CD8-positive, alpha-beta memory T cell (primary cell): ENCODE measurements at regions not wholly inside any gene's neighbourhood (a gene's known extent, or its start where the extent isn't known, plus 50 kb on each side); places are given as distances from the start of the nearest gene placed in this dataset.

ENCODE experiments used
- CTCF ChIA-PET: fragments of 350-600 bp; sonication (Branson Sonifier 250); formaldehyde crosslinking; loops from one replicate; lab custom pipeline; 2021; ENCODE audit warnings: antibody characterized with exemption; lab: Charles Lee
- POLR2A ChIA-PET: fragments of 350-600 bp; sonication (Branson Sonifier 250); formaldehyde crosslinking; loops from one replicate; lab custom pipeline; 2021; ENCODE audit warnings: antibody characterized with exemption; lab: Charles Lee
- DNase-seq, 5 donors: peaks; one replicate each; pipeline versions ENCODE4 v3.0.0 to v3.0.0-alpha.2; 2020 to 2022; ENCODE audit warnings: mixed read lengths in 1 of 5
- H3K27ac ChIP-seq: one replicate; pipeline ENCODE4 v1.7.0; 2013; ENCODE audit warnings: low read depth, mild to moderate bottlenecking, low read length, moderate library complexity
- H3K27me3 ChIP-seq: 2 replicates; pipeline ENCODE4 v1.7.0; 2013; ENCODE audit warnings: low read length, mild to moderate bottlenecking; ENCODE audit not compliant: insufficient read depth, poor library complexity, severe bottlenecking
- H3K36me3 ChIP-seq: 2 replicates; pipeline ENCODE4 v1.7.0; 2013; ENCODE audit warnings: mild to moderate bottlenecking, low read length, moderate library complexity; ENCODE audit not compliant: insufficient read depth
- H3K4me1 ChIP-seq: 2 replicates; pipeline ENCODE4 v1.7.0; 2013; ENCODE audit warnings: mild to moderate bottlenecking, low read length, moderate library complexity; ENCODE audit not compliant: insufficient read depth
- H3K4me3 ChIP-seq: 2 replicates; pipeline ENCODE4 v1.7.0; 2013; ENCODE audit warnings: mild to moderate bottlenecking, low read length
- H3K9me3 ChIP-seq: 2 replicates; pipeline ENCODE4 v1.7.0; 2013; ENCODE audit warnings: mild to moderate bottlenecking, low read length
- H3K27ac Mint-ChIP-seq, 8 donors: one replicate each; pipeline ENCODE4 v1.8.0; 2020 to 2021; ENCODE audit warnings: mixed read lengths in 8 of 8, mild to moderate bottlenecking in 6 of 8, inconsistent platforms in 3 of 8, moderate library complexity in 3 of 8
- H3K27me3 Mint-ChIP-seq, 2 donors: one replicate each; pipeline ENCODE4 v1.8.0; 2020 to 2021; ENCODE audit warnings: mixed read lengths in 2 of 2, mild to moderate bottlenecking in 1 of 2, moderate library complexity in 1 of 2
- H3K36me3 Mint-ChIP-seq, 3 donors: one replicate each; pipeline ENCODE4 v1.8.0; 2020 to 2021; ENCODE audit warnings: mixed read lengths in 3 of 3, inconsistent platforms in 1 of 3, mild to moderate bottlenecking in 1 of 3
- H3K4me1 Mint-ChIP-seq, 3 donors: one replicate each; pipeline ENCODE4 v1.8.0; 2020 to 2021; ENCODE audit warnings: mixed read lengths in 3 of 3, inconsistent platforms in 1 of 3, mild to moderate bottlenecking in 1 of 3
- H3K4me3 Mint-ChIP-seq, 7 donors: one replicate each; pipeline ENCODE4 v1.8.0; 2020 to 2021; ENCODE audit warnings: mixed read lengths in 7 of 7, mild to moderate bottlenecking in 6 of 7, moderate library complexity in 4 of 7, inconsistent platforms in 2 of 7
- H3K9me3 Mint-ChIP-seq, 5 donors: one replicate each; pipeline ENCODE4 v1.8.0; 2020 to 2022; ENCODE audit warnings: mixed read lengths in 5 of 5, mild to moderate bottlenecking in 3 of 5, moderate library complexity in 2 of 5, inconsistent platforms in 1 of 5

DNA sequence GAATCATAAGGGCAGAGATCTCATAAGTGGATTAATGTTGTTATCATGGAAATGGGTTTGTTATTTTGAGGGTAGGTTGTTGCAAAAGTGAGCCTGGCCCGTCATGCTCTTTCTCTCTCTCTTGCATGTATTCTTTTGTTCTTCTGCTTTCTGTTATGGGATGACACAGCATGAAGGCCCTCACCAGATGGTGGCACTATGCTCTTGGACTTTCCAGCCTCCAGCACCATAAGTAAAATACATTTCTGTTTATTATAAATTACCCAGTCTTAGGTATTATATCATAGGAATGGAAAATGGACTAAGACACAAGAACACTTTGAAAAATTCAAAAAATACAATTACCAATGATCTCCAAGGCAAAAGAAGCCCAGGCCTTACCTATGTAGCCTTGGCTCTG is 676.1 kb downstream of the PTPRU start:
- Mint-ChIP-seq H3K9me3 (peaks cover 0 to 3% (median 0%) of the 10 kb centered on the region in 5 donors), H3K4me3 (no peak overlapping the region), H3K36me3 (no peaks in the 10 kb centered on the region), H3K27me3 (peaks cover 5 to 53% of the 10 kb centered on the region in 2 donors), H3K27ac (no peak overlapping the region), H3K4me1 (no peaks in the 10 kb centered on the region)
- Histone ChIP-seq H3K27me3 (no peaks in the 10 kb centered on the region), H3K9me3 (no peaks in the 10 kb centered on the region), H3K36me3 (no peaks in the 10 kb centered on the region), H3K4me3 (no peak overlapping the region), H3K4me1 (no peaks in the 10 kb centered on the region), H3K27ac (no peak overlapping the region)
- DNase-seq: no peak
- ChIA-PET POLR2A (no interaction called here), CTCF (no interaction called here)

DNA sequence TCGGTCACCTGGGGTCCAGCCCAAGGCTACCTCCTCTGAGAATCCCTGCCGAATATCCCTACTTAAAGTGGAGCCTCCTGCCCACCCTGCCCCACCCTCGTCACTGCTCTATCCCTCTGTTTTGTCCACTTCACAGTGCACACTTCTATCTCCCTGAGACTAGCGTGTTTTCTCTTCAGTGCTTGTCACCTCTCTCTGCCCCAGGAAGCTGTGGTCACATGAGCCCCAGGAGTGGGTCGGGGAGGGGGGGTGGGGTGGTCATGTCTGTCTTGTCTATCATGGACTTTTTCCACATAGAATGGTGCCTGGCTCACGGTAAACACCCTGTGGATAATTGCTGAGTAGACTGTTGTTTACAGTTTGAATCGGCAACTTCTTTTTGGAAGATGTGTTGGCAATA is 673.6 kb downstream of the PTPRU start:
- ChIA-PET CTCF (no interaction called here), POLR2A (no interaction called here)
- Mint-ChIP-seq H3K27me3 (peaks cover 6 to 48% of the 10 kb centered on the region in 2 donors), H3K36me3 (no peaks in the 10 kb centered on the region), H3K4me3 (no peak overlapping the region), H3K4me1 (no peaks in the 10 kb centered on the region), H3K27ac (no peak overlapping the region), H3K9me3 (peaks cover 0 to 3% (median 0%) of the 10 kb centered on the region in 5 donors)
- Histone ChIP-seq H3K27ac (no peak overlapping the region), H3K36me3 (no peaks in the 10 kb centered on the region), H3K9me3 (no peaks in the 10 kb centered on the region), H3K4me1 (no peaks in the 10 kb centered on the region), H3K4me3 (no peak overlapping the region), H3K27me3 (no peaks in the 10 kb centered on the region)
- no peak for DNase-seq

DNA sequence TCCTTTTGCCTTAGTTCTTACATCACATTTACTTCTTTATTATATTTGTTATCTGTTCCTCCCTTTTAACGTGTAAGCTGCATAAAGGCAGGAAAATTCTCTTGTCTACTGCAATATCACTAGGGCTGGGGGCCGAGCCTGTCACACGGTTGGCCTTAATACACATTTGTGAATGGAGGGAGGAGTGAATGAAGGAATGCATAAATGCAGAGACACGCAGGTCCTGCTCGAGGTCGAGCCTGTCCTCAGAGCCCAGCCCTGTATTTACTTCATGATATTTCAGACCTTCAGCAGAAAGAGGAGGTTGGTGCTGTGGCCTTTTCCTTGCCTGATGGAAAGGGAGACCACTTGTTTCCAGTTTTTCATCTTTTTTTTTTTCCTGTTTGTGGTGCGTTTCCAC is 671.3 kb downstream of the PTPRU start:
- no peak overlapping the region for H3K4me3 Mint-ChIP-seq
- peaks cover 0 to 3% (median 0%) of the 10 kb centered on the region in 5 donors for H3K9me3 Mint-ChIP-seq
- H3K4me3 ChIP-seq: no peak overlapping the region
- H3K4me1 ChIP-seq: no peaks in the 10 kb centered on the region
- H3K4me1 Mint-ChIP-seq: no peaks in the 10 kb centered on the region
- peaks cover 2 to 42% of the 10 kb centered on the region in 2 donors for H3K27me3 Mint-ChIP-seq
- H3K36me3 ChIP-seq: no peaks in the 10 kb centered on the region
- no peaks in the 10 kb centered on the region for H3K36me3 Mint-ChIP-seq
- CTCF ChIA-PET: no interaction called here
- no peak overlapping the region for H3K27ac Mint-ChIP-seq
- no peak overlapping the region for H3K27ac ChIP-seq
- no peaks in the 10 kb centered on the region for H3K9me3 ChIP-seq
- no peak for DNase-seq
- POLR2A ChIA-PET: no interaction called here
- no peaks in the 10 kb centered on the region for H3K27me3 ChIP-seq

GRCh38 chr1:29906927-29907326 is 670.6 kb downstream of the PTPRU start:
- Mint-ChIP-seq H3K36me3 (no peaks in the 10 kb centered on the region), H3K4me1 (no peaks in the 10 kb centered on the region), H3K4me3 (no peak overlapping the region), H3K9me3 (no peaks in the 10 kb centered on the region), H3K27ac (no peak overlapping the region), H3K27me3 (peaks cover 4 to 36% of the 10 kb centered on the region in 2 donors)
- CTCF ChIA-PET: no interaction called here
- Histone ChIP-seq H3K4me1 (no peaks in the 10 kb centered on the region), H3K36me3 (no peaks in the 10 kb centered on the region), H3K4me3 (no peak overlapping the region), H3K9me3 (no peaks in the 10 kb centered on the region), H3K27me3 (no peaks in the 10 kb centered on the region), H3K27ac (no peak overlapping the region)
- POLR2A ChIA-PET: no interaction called here
- DNase-seq: no peak

GRCh38 chr1:29903548-29904166 is 667.3 kb downstream of the PTPRU start:
- no peaks in the 10 kb centered on the region for H3K36me3 ChIP-seq
- no peaks in the 10 kb centered on the region for H3K9me3 Mint-ChIP-seq
- H3K27me3 ChIP-seq: no peaks in the 10 kb centered on the region
- no peaks in the 10 kb centered on the region for H3K36me3 Mint-ChIP-seq
- no peaks in the 10 kb centered on the region for H3K4me1 Mint-ChIP-seq
- POLR2A ChIA-PET: no interaction called here
- no peak overlapping the region for H3K27ac Mint-ChIP-seq
- H3K9me3 ChIP-seq: no peaks in the 10 kb centered on the region
- peaks cover 4 to 20% of the 10 kb centered on the region in 2 donors for H3K27me3 Mint-ChIP-seq
- no peak overlapping the region for H3K4me3 Mint-ChIP-seq
- no peak for DNase-seq
- CTCF ChIA-PET: no interaction called here
- H3K4me3 ChIP-seq: no peak overlapping the region
- H3K4me1 ChIP-seq: no peaks in the 10 kb centered on the region
- H3K27ac ChIP-seq: no peak overlapping the region

- Histone ChIP-seq H3K27ac (no peak overlapping the region), H3K27me3 (no peaks in the 10 kb centered on the region), H3K9me3 (no peaks in the 10 kb centered on the region), H3K4me3 (no peak overlapping the region), H3K36me3 (no peaks in the 10 kb centered on the region), H3K4me1 (no peaks in the 10 kb centered on the region)
- Mint-ChIP-seq H3K9me3 (no peaks in the 10 kb centered on the region), H3K4me3 (no peak overlapping the region), H3K27me3 (peaks cover 6 to 22% of the 10 kb centered on the region in 2 donors), H3K36me3 (no peaks in the 10 kb centered on the region), H3K27ac (no peak overlapping the region), H3K4me1 (no peaks in the 10 kb centered on the region)
- no peak for DNase-seq
- ChIA-PET POLR2A (no interaction called here), CTCF (no interaction called here)
These were observed 665.5 kb downstream of the PTPRU start for GRCh38 chr1:29901624-29902325.

DNA sequence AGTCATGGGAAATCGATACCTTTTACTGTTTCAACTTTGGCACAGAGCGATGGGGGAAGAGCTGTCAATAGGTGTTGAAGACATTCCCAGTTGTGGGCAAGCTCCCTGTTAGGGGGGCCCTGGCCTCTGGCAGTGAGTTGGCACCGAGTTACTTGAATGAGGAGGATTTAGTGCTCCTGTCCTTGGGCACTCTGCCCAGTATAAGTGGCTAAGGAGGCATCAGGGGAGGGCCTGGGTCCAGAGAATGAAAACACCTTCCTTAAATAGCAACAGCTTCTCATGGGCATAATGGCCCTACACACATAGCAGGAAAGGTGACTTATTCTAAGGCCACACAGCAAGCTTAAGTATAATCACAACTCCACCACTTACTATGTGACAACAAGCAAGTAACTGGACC is 664.4 kb downstream of the PTPRU start:
- ChIA-PET CTCF (no interaction called here), POLR2A (no interaction called here)
- H3K36me3 ChIP-seq: no peaks in the 10 kb centered on the region
- H3K9me3 ChIP-seq: no peaks in the 10 kb centered on the region
- H3K36me3 Mint-ChIP-seq: no peaks in the 10 kb centered on the region
- H3K27ac Mint-ChIP-seq: no peak overlapping the region
- no peaks in the 10 kb centered on the region for H3K4me1 Mint-ChIP-seq
- H3K4me1 ChIP-seq: no peaks in the 10 kb centered on the region
- peaks cover 5 to 29% of the 10 kb centered on the region in 2 donors for H3K27me3 Mint-ChIP-seq
- H3K27me3 ChIP-seq: no peaks in the 10 kb centered on the region
- no peak overlapping the region for H3K4me3 ChIP-seq
- no peaks in the 10 kb centered on the region for H3K9me3 Mint-ChIP-seq
- H3K4me3 Mint-ChIP-seq: no peak overlapping the region
- H3K27ac ChIP-seq: no peak overlapping the region
- DNase-seq: no peak

DNA sequence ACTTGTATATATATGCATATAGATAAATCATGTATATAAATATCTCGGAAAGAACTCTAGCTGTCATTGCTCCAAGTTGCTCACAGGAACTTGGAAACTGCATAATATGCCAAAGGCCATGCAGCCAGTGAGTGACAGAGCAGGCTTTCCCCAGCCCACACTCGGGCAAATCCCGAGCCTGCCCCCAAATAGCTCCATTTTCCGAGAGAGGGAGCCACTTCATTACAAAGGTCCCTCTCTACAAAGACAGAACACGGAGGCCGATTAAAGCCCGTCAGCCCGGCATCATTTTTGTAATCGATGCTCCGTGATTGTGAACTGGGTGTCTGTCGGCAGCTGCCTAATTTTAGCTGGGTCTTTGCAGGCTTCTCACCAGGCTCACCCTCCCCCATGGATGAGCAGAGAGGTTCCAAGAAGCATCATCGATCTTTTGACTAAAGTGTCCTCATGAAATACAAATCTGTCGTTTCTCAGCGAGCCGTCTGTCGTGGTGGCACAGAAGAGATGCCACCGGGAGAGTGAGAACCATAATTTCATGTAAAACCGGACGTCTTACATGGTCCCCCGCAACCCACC is 663.9 kb downstream of the PTPRU start:
- Histone ChIP-seq H3K27ac (no peak overlapping the region), H3K9me3 (no peaks in the 10 kb centered on the region), H3K4me1 (no peaks in the 10 kb centered on the region), H3K27me3 (no peaks in the 10 kb centered on the region), H3K4me3 (no peak overlapping the region), H3K36me3 (no peaks in the 10 kb centered on the region)
- peaks cover 5 to 34% of the 10 kb centered on the region in 2 donors for H3K27me3 Mint-ChIP-seq
- H3K36me3 Mint-ChIP-seq: no peaks in the 10 kb centered on the region
- ChIA-PET POLR2A (no interaction called here), CTCF (no interaction called here)
- DNase-seq: no peak
- H3K27ac Mint-ChIP-seq: no peak overlapping the region
- no peaks in the 10 kb centered on the region for H3K4me1 Mint-ChIP-seq
- H3K4me3 Mint-ChIP-seq: no peak overlapping the region
- no peaks in the 10 kb centered on the region for H3K9me3 Mint-ChIP-seq
